Peyer's patch (tissue), 4 donors: ENCODE measurements at regions not wholly inside any gene's neighbourhood (a gene's known extent, or its start where the extent isn't known, plus 50 kb on each side); places are given as distances from the start of the nearest gene placed in this dataset.

Experiments used
- POLR2A ChIP-seq, 2 donors: fragments of 450-650 bp; IDR thresholded peaks; one replicate each; pipeline ENCODE4 v1.5.1; 2017; ENCODE audit warnings: antibody characterized with exemption in 2 of 2, mild to moderate bottlenecking in 2 of 2, moderate library complexity in 2 of 2
- TF ChIP-seq, protein P1 (sequence below), 6 experiments: fragments of 450-650 bp in 4 of 6; fragments of 200-600 bp in 2 of 6; sonication (generic) in 1 of 6; IDR thresholded peaks; one replicate each; pipeline ENCODE4 v1.5.1; 2017 to 2019; ENCODE audit warnings: antibody characterized with exemption in 6 of 6, mild to moderate bottlenecking in 3 of 6, moderate library complexity in 1 of 6

DNA sequence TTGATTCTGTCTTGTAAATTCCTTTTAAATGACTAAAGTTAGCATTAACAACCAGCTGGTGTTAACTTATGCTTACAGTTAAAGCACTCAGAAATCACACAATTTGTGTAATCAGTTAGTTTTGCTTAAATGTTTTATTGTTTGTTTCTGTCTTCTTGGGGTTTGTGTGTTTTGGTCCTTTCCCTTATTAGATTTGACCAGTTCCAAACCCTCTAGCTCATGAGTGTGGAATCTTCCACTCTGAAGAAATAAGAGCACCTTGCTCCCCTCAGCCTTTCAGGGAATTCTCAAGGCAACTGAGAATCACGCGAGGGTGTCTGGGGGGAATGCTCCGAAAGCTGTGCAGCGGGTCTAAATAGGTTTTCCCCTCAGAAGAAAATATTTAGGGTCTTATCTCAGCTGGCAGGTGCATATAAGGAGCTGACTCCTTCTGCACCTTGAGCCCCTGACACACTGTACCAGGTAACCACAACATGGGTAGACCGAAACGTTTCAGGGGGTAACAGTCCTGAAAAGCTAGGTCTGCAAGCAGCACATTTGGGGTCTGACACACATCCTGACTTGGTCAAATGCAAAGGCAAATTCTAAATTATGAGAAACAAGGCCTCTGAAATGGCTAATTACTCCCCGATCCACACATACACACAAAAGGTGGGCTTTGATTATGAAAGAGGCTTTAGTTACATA, 188.1 kb upstream of the ETV3 start:
- TF ChIP-seq, protein P1, sequence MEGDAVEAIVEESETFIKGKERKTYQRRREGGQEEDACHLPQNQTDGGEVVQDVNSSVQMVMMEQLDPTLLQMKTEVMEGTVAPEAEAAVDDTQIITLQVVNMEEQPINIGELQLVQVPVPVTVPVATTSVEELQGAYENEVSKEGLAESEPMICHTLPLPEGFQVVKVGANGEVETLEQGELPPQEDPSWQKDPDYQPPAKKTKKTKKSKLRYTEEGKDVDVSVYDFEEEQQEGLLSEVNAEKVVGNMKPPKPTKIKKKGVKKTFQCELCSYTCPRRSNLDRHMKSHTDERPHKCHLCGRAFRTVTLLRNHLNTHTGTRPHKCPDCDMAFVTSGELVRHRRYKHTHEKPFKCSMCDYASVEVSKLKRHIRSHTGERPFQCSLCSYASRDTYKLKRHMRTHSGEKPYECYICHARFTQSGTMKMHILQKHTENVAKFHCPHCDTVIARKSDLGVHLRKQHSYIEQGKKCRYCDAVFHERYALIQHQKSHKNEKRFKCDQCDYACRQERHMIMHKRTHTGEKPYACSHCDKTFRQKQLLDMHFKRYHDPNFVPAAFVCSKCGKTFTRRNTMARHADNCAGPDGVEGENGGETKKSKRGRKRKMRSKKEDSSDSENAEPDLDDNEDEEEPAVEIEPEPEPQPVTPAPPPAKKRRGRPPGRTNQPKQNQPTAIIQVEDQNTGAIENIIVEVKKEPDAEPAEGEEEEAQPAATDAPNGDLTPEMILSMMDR (IDR thresholded peaks at IDR 0.05) = no peak
- no peak for TF ChIP-seq POLR2A (IDR thresholded peaks at IDR 0.05)
